GM23248 (cell line): ENCODE measurements at regions not wholly inside any gene's neighbourhood (a gene's known extent, or its start where the extent isn't known, plus 50 kb on each side); places are given as distances from the start of the nearest gene placed in this dataset.

Source experiments
- EZH2 ChIP-seq: fragments of 200-600 bp; sonication (generic); IDR thresholded peaks from 2 replicates; pipeline ENCODE4 v1.6.1; 2018; ENCODE audit warnings: antibody characterized with exemption, mild to moderate bottlenecking; ENCODE audit not compliant: insufficient read depth, poor library complexity, severe bottlenecking
- EZH2phosphoT487 ChIP-seq: fragments of 200-600 bp; sonication (generic); IDR thresholded peaks from 2 replicates; pipeline ENCODE4 v1.6.1; 2018; ENCODE audit warnings: antibody characterized with exemption, moderate library complexity, mild to moderate bottlenecking, low read depth; ENCODE audit not compliant: insufficient read depth

GRCh38 chr5:105794578-105794977, 1876.2 kb downstream of the EFNA5 start:
- no peak for TF ChIP-seq EZH2
- no peak for TF ChIP-seq EZH2phosphoT487
